GM23338 (cell line): ENCODE measurements at regions not wholly inside any gene's neighbourhood (a gene's known extent, or its start where the extent isn't known, plus 50 kb on each side); places are given as distances from the start of the nearest gene placed in this dataset.

Source experiments
- ATAC-seq: fragments of 200-7000 bp; cut with Tn5 transposase; 3 replicates; pipeline ENCODE4 v1.9.1; 2020
- DNase-seq: peaks from one replicate; pipeline ENCODE4 v3.0.0-alpha.2; 2015; ENCODE audit warnings: low spot score
- H2AFZ ChIP-seq: fragments of 200-600 bp; sonication (generic); 2 replicates; pipeline ENCODE4 v1.8.0; 2016; ENCODE audit warnings: antibody characterized with exemption, mild to moderate bottlenecking, moderate library complexity
- H3F3A ChIP-seq: fragments of 200-600 bp; sonication (generic); replicated peaks from 2 replicates; pipeline ENCODE4 v1.8.0; 2017; ENCODE audit warnings: antibody characterized with exemption, mixed run types, low read depth
- H3K27ac ChIP-seq: fragments of 200-600 bp; sonication (generic); 2 replicates; pipeline ENCODE4 v1.6.1; 2016; ENCODE audit warnings: low read depth
- H3K27me3 ChIP-seq: fragments of 200-600 bp; sonication (generic); 2 replicates; pipeline ENCODE4 v1.8.0; 2016; ENCODE audit warnings: mild to moderate bottlenecking, mixed run types, moderate library complexity; ENCODE audit not compliant: insufficient read depth
- H3K36me3 ChIP-seq: fragments of 200-600 bp; sonication (generic); 2 replicates; pipeline ENCODE4 v1.8.0; 2016; ENCODE audit warnings: mild to moderate bottlenecking; ENCODE audit not compliant: insufficient read depth
- H3K4me1 ChIP-seq: fragments of 200-600 bp; sonication (generic); 2 replicates; pipeline ENCODE4 v1.8.0; 2016; ENCODE audit warnings: mild to moderate bottlenecking, moderate library complexity; ENCODE audit not compliant: insufficient read depth
- H3K4me2 ChIP-seq: fragments of 200-600 bp; sonication (generic); 2 replicates; pipeline ENCODE4 v1.7.1; 2017; ENCODE audit warnings: mixed run types
- H3K4me3 ChIP-seq: fragments of 200-600 bp; sonication (generic); 2 replicates; pipeline ENCODE4 v1.6.1; 2016; ENCODE audit warnings: mixed run types
- H3K79me2 ChIP-seq: fragments of 200-600 bp; sonication (generic); replicated peaks from 2 replicates; pipeline ENCODE4 v1.8.0; 2017; ENCODE audit warnings: mild to moderate bottlenecking; ENCODE audit not compliant: insufficient read depth
- H3K9me2 ChIP-seq: fragments of 200-600 bp; sonication (generic); 2 replicates; pipeline ENCODE4 v1.8.0; 2017; ENCODE audit not compliant: insufficient read depth
- H4K20me1 ChIP-seq: fragments of 200-600 bp; sonication (generic); replicated peaks from 2 replicates; pipeline ENCODE4 v1.8.0; 2017; ENCODE audit warnings: mild to moderate bottlenecking; ENCODE audit not compliant: insufficient read depth
- H3K27ac Mint-ChIP-seq: 2 replicates; pipeline ENCODE4 v1.8.0; 2020; ENCODE audit warnings: inconsistent platforms, mild to moderate bottlenecking, moderate library complexity, mixed read lengths
- H3K27me3 Mint-ChIP-seq: 3 replicates; pipeline ENCODE4 v1.8.0; 2022; ENCODE audit warnings: low read depth, mild to moderate bottlenecking, moderate library complexity, mixed read lengths, inconsistent platforms; ENCODE audit not compliant: insufficient read depth, poor library complexity
- H3K36me3 Mint-ChIP-seq: 3 replicates; pipeline ENCODE4 v1.8.0; 2021; ENCODE audit warnings: low read depth, mild to moderate bottlenecking, inconsistent platforms, moderate library complexity, mixed read lengths
- H3K4me1 Mint-ChIP-seq: 3 replicates; pipeline ENCODE4 v1.8.0; 2020; ENCODE audit warnings: mild to moderate bottlenecking, inconsistent platforms, mixed read lengths
- H3K4me3 Mint-ChIP-seq: 3 replicates; pipeline ENCODE4 v1.8.0; 2021; ENCODE audit warnings: moderate library complexity, mild to moderate bottlenecking, inconsistent platforms, mixed read lengths
- H3K9me3 Mint-ChIP-seq: 3 replicates; pipeline ENCODE4 v1.8.0; 2020; ENCODE audit warnings: moderate library complexity, mild to moderate bottlenecking, inconsistent platforms, mixed read lengths
- CREB1 ChIP-seq: fragments of 250-450 bp; sonication (Bioruptor Pico); IDR thresholded peaks from 2 replicates; pipeline ENCODE4 v1.5.0; 2020; ENCODE audit warnings: low read depth, mild to moderate bottlenecking, moderate library complexity
- CTCF ChIP-seq, 2 experiments: fragments of 200-600 bp in 1 of 2; sonication (generic) in 1 of 2; conservative IDR thresholded peaks; 2 replicates each; pipeline versions ENCODE4 v1.5.1 to v1.6.1; 2016 to 2017; ENCODE audit warnings: antibody characterized with exemption in 2 of 2, low read depth in 2 of 2, mild to moderate bottlenecking in 2 of 2, moderate library complexity in 1 of 2
- ETS1 ChIP-seq: IDR thresholded peaks from 2 replicates; pipeline ENCODE4 v1.6.1; 2016; ENCODE audit warnings: antibody characterized with exemption
- EZH2 ChIP-seq: fragments of 200-600 bp; sonication (generic); IDR thresholded peaks from one replicate; pipeline ENCODE4 v1.8.0; 2017; ENCODE audit warnings: antibody characterized with exemption, mild to moderate bottlenecking, low read depth; ENCODE audit not compliant: unreplicated experiment
- EZH2phosphoT487 ChIP-seq: fragments of 200-600 bp; sonication (generic); IDR thresholded peaks from one replicate; pipeline ENCODE4 v1.8.1; 2018; ENCODE audit warnings: antibody characterized with exemption; ENCODE audit not compliant: unreplicated experiment
- JUNB ChIP-seq: IDR thresholded peaks from one replicate; pipeline ENCODE4 v1.6.1; 2016; ENCODE audit warnings: antibody characterized with exemption; ENCODE audit not compliant: unreplicated experiment
- NANOG ChIP-seq: IDR thresholded peaks from 2 replicates; pipeline ENCODE4 v1.6.1; 2016; ENCODE audit warnings: antibody characterized with exemption, borderline replicate concordance
- POLR2AphosphoS5 ChIP-seq: IDR thresholded peaks from 2 replicates; pipeline ENCODE4 v1.6.1; 2016; ENCODE audit warnings: antibody characterized with exemption, low read depth
- STAT1 ChIP-seq: IDR thresholded peaks from one replicate; pipeline ENCODE4 v1.6.1; 2016; ENCODE audit warnings: antibody characterized with exemption; ENCODE audit not compliant: unreplicated experiment
- ZNF114 ChIP-seq: fragments of 250-450 bp; sonication (Bioruptor Pico); IDR thresholded peaks from 2 replicates; pipeline ENCODE4 v1.5.0; 2020; ENCODE audit warnings: mild to moderate bottlenecking, moderate library complexity
- ZNF331 ChIP-seq: fragments of 250-450 bp; sonication (Bioruptor Pico); IDR thresholded peaks from 2 replicates; pipeline ENCODE4 v1.5.0; 2020; ENCODE audit warnings: low read depth, mild to moderate bottlenecking, moderate library complexity
- ZNF462 ChIP-seq: fragments of 250-450 bp; sonication (Bioruptor Pico); IDR thresholded peaks from 2 replicates; pipeline ENCODE4 v1.5.0; 2020; ENCODE audit warnings: mild to moderate bottlenecking, moderate library complexity
- TF ChIP-seq, protein P1 (sequence below): IDR thresholded peaks from one replicate; pipeline ENCODE4 v1.6.1; 2018; ENCODE audit warnings: antibody characterized with exemption; ENCODE audit not compliant: unreplicated experiment

GRCh38 chr14:80315681-80316080, 104.4 kb upstream of the DIO2 start:
- H3K9me3 Mint-ChIP-seq: peaks cover 4% of the 10 kb centered on the region; the same call in 1 of the 3 replicates
- Histone ChIP-seq H3K36me3 (no peaks in the 10 kb centered on the region), H3K27me3 (no peaks in the 10 kb centered on the region), H3K27ac (no peak overlapping the region), H3K79me2 (no peaks in the 10 kb centered on the region), H3K9me2 (no peaks in the 10 kb centered on the region; the same call in 1 of the 2 replicates), H2AFZ (peak overlapping the region; percentile 39; the same call in 1 of the 2 replicates), H3K4me2 (no peak overlapping the region), H3K4me1 (peaks cover 6% of the 10 kb centered on the region; the same call in 1 of the 2 replicates), H3F3A (no peaks in the 10 kb centered on the region), H3K4me3 (no peak overlapping the region), H4K20me1 (no peaks in the 10 kb centered on the region)
- TF ChIP-seq EZH2 (no peak), CREB1 (CRISPR knock-in tag) (no peak), ZNF114 (CRISPR knock-in tag) (no peak), POLR2AphosphoS5 (no peak), JUNB (no peak), ETS1 (no peak), STAT1 (no peak), ZNF331 (no peak), NANOG (no peak), CTCF (conservative IDR thresholded peaks at IDR 0.05; ENCODE audit: low read depth in 2 of 2) (no peak), EZH2phosphoT487 (no peak), ZNF462 (CRISPR knock-in tag) (no peak)
- TF ChIP-seq, protein P1, sequence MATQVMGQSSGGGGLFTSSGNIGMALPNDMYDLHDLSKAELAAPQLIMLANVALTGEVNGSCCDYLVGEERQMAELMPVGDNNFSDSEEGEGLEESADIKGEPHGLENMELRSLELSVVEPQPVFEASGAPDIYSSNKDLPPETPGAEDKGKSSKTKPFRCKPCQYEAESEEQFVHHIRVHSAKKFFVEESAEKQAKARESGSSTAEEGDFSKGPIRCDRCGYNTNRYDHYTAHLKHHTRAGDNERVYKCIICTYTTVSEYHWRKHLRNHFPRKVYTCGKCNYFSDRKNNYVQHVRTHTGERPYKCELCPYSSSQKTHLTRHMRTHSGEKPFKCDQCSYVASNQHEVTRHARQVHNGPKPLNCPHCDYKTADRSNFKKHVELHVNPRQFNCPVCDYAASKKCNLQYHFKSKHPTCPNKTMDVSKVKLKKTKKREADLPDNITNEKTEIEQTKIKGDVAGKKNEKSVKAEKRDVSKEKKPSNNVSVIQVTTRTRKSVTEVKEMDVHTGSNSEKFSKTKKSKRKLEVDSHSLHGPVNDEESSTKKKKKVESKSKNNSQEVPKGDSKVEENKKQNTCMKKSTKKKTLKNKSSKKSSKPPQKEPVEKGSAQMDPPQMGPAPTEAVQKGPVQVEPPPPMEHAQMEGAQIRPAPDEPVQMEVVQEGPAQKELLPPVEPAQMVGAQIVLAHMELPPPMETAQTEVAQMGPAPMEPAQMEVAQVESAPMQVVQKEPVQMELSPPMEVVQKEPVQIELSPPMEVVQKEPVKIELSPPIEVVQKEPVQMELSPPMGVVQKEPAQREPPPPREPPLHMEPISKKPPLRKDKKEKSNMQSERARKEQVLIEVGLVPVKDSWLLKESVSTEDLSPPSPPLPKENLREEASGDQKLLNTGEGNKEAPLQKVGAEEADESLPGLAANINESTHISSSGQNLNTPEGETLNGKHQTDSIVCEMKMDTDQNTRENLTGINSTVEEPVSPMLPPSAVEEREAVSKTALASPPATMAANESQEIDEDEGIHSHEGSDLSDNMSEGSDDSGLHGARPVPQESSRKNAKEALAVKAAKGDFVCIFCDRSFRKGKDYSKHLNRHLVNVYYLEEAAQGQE: no peak
- peaks cover 2% of the 10 kb centered on the region for H3K27me3 Mint-ChIP-seq
- H3K36me3 Mint-ChIP-seq: no peaks in the 10 kb centered on the region; the same call in 2 of the 3 replicates
- H3K4me1 Mint-ChIP-seq: peaks cover 13% of the 10 kb centered on the region; the same call in 2 of the 3 replicates
- ATAC-seq (peak; percentile 39; the same call in 1 of the 3 replicates), DNase-seq (peak; percentile 14)
- H3K27ac Mint-ChIP-seq: peak overlapping the region; percentile 43
- no peak overlapping the region for H3K4me3 Mint-ChIP-seq
